HepG2 (cell line): ENCODE measurements at regions not wholly inside any gene's neighbourhood (a gene's known extent, or its start where the extent isn't known, plus 50 kb on each side); places are given as distances from the start of the nearest gene placed in this dataset.

Source experiments
- ARNTL ChIP-seq: sonication (generic); formaldehyde crosslinking; IDR thresholded peaks from 2 replicates; pipeline ENCODE4 v1.4.0; 2020; ENCODE audit warnings: mild to moderate bottlenecking, missing genetic modification reagents
- BHLHE40 ChIP-seq: IDR thresholded peaks from 2 replicates; pipeline ENCODE4 v1.6.1; 2011; ENCODE audit warnings: low read length, improper control_type of control experiment
- CEBPB ChIP-seq: IDR thresholded peaks from 2 replicates; pipeline ENCODE4 v1.6.1; 2011; ENCODE audit warnings: low read depth, low read length, improper control_type of control experiment, borderline replicate concordance
- FOXJ3 ChIP-seq: sonication (generic); formaldehyde crosslinking; IDR thresholded peaks from 2 replicates; pipeline ENCODE4 v1.4.0; 2020; ENCODE audit warnings: missing genetic modification reagents, mild to moderate bottlenecking, borderline replicate concordance
- GMEB2 ChIP-seq: IDR thresholded peaks from 2 replicates; pipeline ENCODE4 v1.6.1; 2016; ENCODE audit warnings: missing biosample characterization, missing genetic modification reagents, low read depth
- ISL2 ChIP-seq: sonication (generic); formaldehyde crosslinking; IDR thresholded peaks from 2 replicates; pipeline ENCODE4 v1.5.0; 2020; ENCODE audit warnings: missing genetic modification reagents
- JDP2 ChIP-seq: sonication (generic); formaldehyde crosslinking; IDR thresholded peaks from 2 replicates; pipeline ENCODE4 v1.8.1; 2022; ENCODE audit warnings: missing genetic modification reagents, borderline replicate concordance
- MAZ ChIP-seq, 2 experiments: sonication (generic) in 1 of 2; formaldehyde crosslinking in 1 of 2; IDR thresholded peaks; 2 replicates each; pipeline versions ENCODE4 v1.5.0 to v1.6.1; 2012 to 2020; ENCODE audit warnings: low read depth in 2 of 2, mild to moderate bottlenecking in 2 of 2, borderline replicate concordance in 1 of 2, improper control_type of control experiment in 1 of 2, low read length in 1 of 2, missing genetic modification reagents in 1 of 2, moderate library complexity in 1 of 2
- NFIB ChIP-seq: sonication (generic); formaldehyde crosslinking; IDR thresholded peaks from 2 replicates; pipeline ENCODE4 v1.9.0; 2021; ENCODE audit warnings: missing genetic modification reagents, mild to moderate bottlenecking, borderline replicate concordance
- NPAS2 ChIP-seq: sonication (generic); formaldehyde crosslinking; IDR thresholded peaks from 2 replicates; pipeline ENCODE4 v1.8.0; 2022; ENCODE audit warnings: mild to moderate bottlenecking, missing genetic modification reagents, borderline replicate concordance
- PAXIP1 ChIP-seq: sonication (generic); formaldehyde crosslinking; conservative IDR thresholded peaks from 2 replicates; pipeline ENCODE4 v1.4.0; 2020; ENCODE audit warnings: mild to moderate bottlenecking, missing genetic modification reagents, moderate library complexity
- RXRB ChIP-seq: IDR thresholded peaks from 2 replicates; pipeline ENCODE4 v1.6.1; 2016; ENCODE audit warnings: borderline replicate concordance, missing genetic modification reagents, missing compliant biosample characterization
- SIX1 ChIP-seq: sonication (generic); formaldehyde crosslinking; IDR thresholded peaks from 2 replicates; pipeline ENCODE4 v1.4.0; 2020; ENCODE audit warnings: missing genetic modification reagents, borderline replicate concordance
- SIX4 ChIP-seq: sonication (generic); formaldehyde crosslinking; IDR thresholded peaks from 2 replicates; pipeline ENCODE4 v1.4.0; 2020; ENCODE audit warnings: missing genetic modification reagents
- ZBTB2 ChIP-seq: sonication (generic); formaldehyde crosslinking; IDR thresholded peaks from 2 replicates; pipeline ENCODE4 v1.8.0; 2022; ENCODE audit warnings: low read depth, missing genetic modification reagents
- ZBTB20 ChIP-seq: sonication (generic); formaldehyde crosslinking; IDR thresholded peaks from 2 replicates; pipeline ENCODE4 v1.8.1; 2023; ENCODE audit warnings: missing genetic modification reagents, low read depth, mild to moderate bottlenecking, borderline replicate concordance
- TF ChIP-seq, protein P1 (sequence below): sonication (generic); formaldehyde crosslinking; IDR thresholded peaks from 2 replicates; pipeline ENCODE4 v1.4.0; 2020; ENCODE audit warnings: mild to moderate bottlenecking, missing genetic modification reagents
- TF ChIP-seq, protein P2 (sequence below): sonication (generic); formaldehyde crosslinking; IDR thresholded peaks from 2 replicates; pipeline ENCODE4 v1.5.0; 2020; ENCODE audit warnings: mild to moderate bottlenecking, missing genetic modification reagents, borderline replicate concordance
- TF ChIP-seq, protein P3 (sequence below): sonication (generic); formaldehyde crosslinking; IDR thresholded peaks from 2 replicates; pipeline ENCODE4 v1.8.0; 2022; ENCODE audit warnings: missing genetic modification reagents, mild to moderate bottlenecking, inconsistent platforms, borderline replicate concordance

DNA sequence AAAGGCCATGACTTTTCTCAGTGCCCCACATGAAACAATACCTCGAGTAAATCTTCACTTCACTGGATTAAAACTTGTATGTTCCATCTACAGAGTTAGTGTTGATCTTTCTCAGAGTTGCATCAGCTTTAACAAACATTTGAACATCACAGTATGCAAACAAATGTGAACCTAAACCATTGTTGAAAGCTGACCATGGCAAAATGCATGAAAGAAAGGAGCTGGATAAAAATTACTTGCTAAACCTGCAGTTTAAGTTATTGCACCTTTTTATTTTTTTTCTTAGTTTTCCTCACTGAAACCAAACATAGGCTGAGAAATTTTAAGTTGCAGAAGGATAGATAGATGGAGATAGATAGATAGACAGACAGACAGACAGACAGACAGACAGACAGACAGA, 107.2 kb upstream of the UGP2 start (continued):
- TF ChIP-seq SIX1 (CRISPR knock-in tag) (peak; percentile 86), PAXIP1 (peak; percentile 95), FOXJ3 (CRISPR knock-in tag) (peak; percentile 93; the same call in 1 of the 2 replicates), JDP2 (CRISPR knock-in tag) (no peak; the same call in 1 of the 2 replicates), MAZ (IDR thresholded peaks at IDR 0.05; ENCODE audit: borderline replicate concordance, low read depth, low read length) (no peak), MAZ (CRISPR knock-in tag; IDR thresholded peaks at IDR 0.05; ENCODE audit: low read depth) (no peak), ARNTL (CRISPR knock-in tag) (0 out of 2 replicates have a peak, but pooled peaks have one; percentile 40), NPAS2 (CRISPR knock-in tag) (no peak), ISL2 (CRISPR knock-in tag) (peak; percentile 94), RXRB (CRISPR knock-in tag) (peak; percentile 89), SIX4 (peak; percentile 89), BHLHE40 (no peak), GMEB2 (CRISPR knock-in tag) (0 out of 2 replicates have a peak, but pooled peaks have one; percentile 24), CEBPB (peak; percentile 98), ZBTB20 (CRISPR knock-in tag) (peak; percentile 94; the same call in 1 of the 2 replicates), NFIB (no peak), ZBTB2 (no peak)
- TF ChIP-seq, protein P1, sequence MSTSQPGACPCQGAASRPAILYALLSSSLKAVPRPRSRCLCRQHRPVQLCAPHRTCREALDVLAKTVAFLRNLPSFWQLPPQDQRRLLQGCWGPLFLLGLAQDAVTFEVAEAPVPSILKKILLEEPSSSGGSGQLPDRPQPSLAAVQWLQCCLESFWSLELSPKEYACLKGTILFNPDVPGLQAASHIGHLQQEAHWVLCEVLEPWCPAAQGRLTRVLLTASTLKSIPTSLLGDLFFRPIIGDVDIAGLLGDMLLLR = no peak
- TF ChIP-seq, protein P2, sequence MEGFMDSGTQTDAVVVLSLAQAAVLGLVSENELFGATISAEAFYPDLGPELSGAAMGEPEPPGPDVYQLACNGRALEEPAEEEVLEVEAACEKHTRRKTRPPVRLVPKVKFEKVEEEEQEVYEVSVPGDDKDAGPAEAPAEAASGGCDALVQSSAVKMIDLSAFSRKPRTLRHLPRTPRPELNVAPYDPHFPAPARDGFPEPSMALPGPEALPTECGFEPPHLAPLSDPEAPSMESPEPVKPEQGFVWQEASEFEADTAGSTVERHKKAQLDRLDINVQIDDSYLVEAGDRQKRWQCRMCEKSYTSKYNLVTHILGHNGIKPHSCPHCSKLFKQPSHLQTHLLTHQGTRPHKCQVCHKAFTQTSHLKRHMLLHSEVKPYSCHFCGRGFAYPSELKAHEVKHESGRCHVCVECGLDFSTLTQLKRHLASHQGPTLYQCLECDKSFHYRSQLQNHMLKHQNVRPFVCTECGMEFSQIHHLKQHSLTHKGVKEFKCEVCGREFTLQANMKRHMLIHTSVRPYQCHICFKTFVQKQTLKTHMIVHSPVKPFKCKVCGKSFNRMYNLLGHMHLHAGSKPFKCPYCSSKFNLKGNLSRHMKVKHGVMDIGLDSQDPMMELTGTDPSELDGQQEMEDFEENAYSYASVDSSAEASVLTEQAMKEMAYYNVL (CRISPR knock-in tag) = peak; percentile 57; the same call in 1 of the 2 replicates
- TF ChIP-seq, protein P3, sequence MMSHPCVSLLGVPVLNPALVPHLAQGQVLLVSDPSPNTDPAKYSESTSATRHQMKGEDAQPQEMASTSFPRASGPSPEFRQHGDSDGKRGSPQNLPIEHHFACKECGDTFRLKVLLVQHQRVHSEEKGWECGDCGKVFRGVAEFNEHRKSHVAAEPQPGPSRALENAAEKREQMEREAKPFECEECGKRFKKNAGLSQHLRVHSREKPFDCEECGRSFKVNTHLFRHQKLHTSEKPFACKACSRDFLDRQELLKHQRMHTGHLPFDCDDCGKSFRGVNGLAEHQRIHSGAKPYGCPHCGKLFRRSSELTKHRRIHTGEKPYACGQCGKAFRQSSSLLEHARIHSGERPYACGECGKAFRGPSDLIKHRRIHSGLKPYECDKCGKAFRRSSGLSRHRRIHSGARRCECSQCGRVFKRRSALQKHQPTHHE (CRISPR knock-in tag) = no peak
